Common myeloid progenitor, CD34-positive (primary cell): ENCODE measurements at regions not wholly inside any gene's neighbourhood (a gene's known extent, or its start where the extent isn't known, plus 50 kb on each side); places are given as distances from the start of the nearest gene placed in this dataset.

Source experiments
- CTCF ChIA-PET: fragments of 350-600 bp; sonication (Branson Sonifier 250); formaldehyde crosslinking; loops from one replicate; lab custom pipeline; 2021; ENCODE audit warnings: antibody characterized with exemption; lab: Charles Lee
- POLR2A ChIA-PET: fragments of 350-600 bp; sonication (Branson Sonifier 250); formaldehyde crosslinking; loops from one replicate; lab custom pipeline; 2021; ENCODE audit warnings: antibody characterized with exemption; lab: Charles Lee
- DNase-seq, 3 donors: peaks; one replicate each; pipeline versions ENCODE4 v3.0.0 to v3.0.0-alpha.2; 2013
- H3K27ac ChIP-seq, 2 experiments: 1 replicate in 1 of 2; 2 replicates in 1 of 2; pipeline ENCODE4 v1.7.0; 2013; ENCODE audit warnings: inconsistent platforms in 2 of 2, low read length in 2 of 2, mild to moderate bottlenecking in 2 of 2, low read depth in 1 of 2, moderate library complexity in 1 of 2; ENCODE audit not compliant: severe bottlenecking in 2 of 2, insufficient read depth in 1 of 2, poor library complexity in 1 of 2
- H3K27me3 ChIP-seq, 5 experiments: replicated peaks in 2 of 5; 1 replicate in 3 of 5; 2 replicates in 2 of 5; pipeline versions ENCODE4 v1.6.1 to v1.7.0; 2013; ENCODE audit warnings: low read length in 4 of 5, mild to moderate bottlenecking in 2 of 5, moderate library complexity in 2 of 5, inconsistent platforms in 1 of 5; ENCODE audit not compliant: insufficient read depth in 5 of 5, control insufficient read depth in 4 of 5
- H3K36me3 ChIP-seq, 4 experiments: 1 replicate in 2 of 4; 2 replicates in 2 of 4; pipeline versions ENCODE4 v1.6.1 to v1.7.0; 2013; ENCODE audit warnings: low read length in 3 of 4, control low read depth in 1 of 4, mild to moderate bottlenecking in 1 of 4; ENCODE audit not compliant: control insufficient read depth in 4 of 4, insufficient read depth in 4 of 4
- H3K4me1 ChIP-seq, 4 experiments: 1 replicate in 3 of 4; 2 replicates in 1 of 4; pipeline versions ENCODE4 v1.6.1 to v1.7.1; 2013; ENCODE audit warnings: low read length in 3 of 4, mild to moderate bottlenecking in 3 of 4, control low read depth in 1 of 4, inconsistent platforms in 1 of 4, moderate library complexity in 1 of 4; ENCODE audit not compliant: control insufficient read depth in 4 of 4, insufficient read depth in 4 of 4; ENCODE audit errors: control extremely low read depth in 1 of 4
- H3K4me3 ChIP-seq, 7 experiments: 1 replicate in 4 of 7; 2 replicates in 3 of 7; pipeline versions ENCODE4 v1.5.1 to v1.7.0; 2013; ENCODE audit warnings: mild to moderate bottlenecking in 7 of 7, low read length in 6 of 7, moderate library complexity in 6 of 7, inconsistent platforms in 2 of 7, low read depth in 2 of 7, control low read depth in 1 of 7; ENCODE audit not compliant: insufficient read depth in 4 of 7, control insufficient read depth in 1 of 7; ENCODE audit errors: extremely low read depth in 1 of 7
- H3K9me3 ChIP-seq, 5 experiments: 1 replicate in 4 of 5; 2 replicates in 1 of 5; pipeline versions ENCODE4 v1.6.1 to v1.7.1; 2013; ENCODE audit warnings: low read length in 4 of 5, mild to moderate bottlenecking in 2 of 5, inconsistent platforms in 1 of 5, low read depth in 1 of 5, moderate library complexity in 1 of 5; ENCODE audit not compliant: control insufficient read depth in 4 of 5, insufficient read depth in 2 of 5; ENCODE audit errors: control extremely low read depth in 1 of 5
- WGBS: methylation state at CpG from one replicate; pipeline ENCODE4 v1.1.5; 2013; ENCODE audit not compliant: insufficient coverage; 5-methylcytosine and 5-hydroxymethylcytosine counted together

DNA sequence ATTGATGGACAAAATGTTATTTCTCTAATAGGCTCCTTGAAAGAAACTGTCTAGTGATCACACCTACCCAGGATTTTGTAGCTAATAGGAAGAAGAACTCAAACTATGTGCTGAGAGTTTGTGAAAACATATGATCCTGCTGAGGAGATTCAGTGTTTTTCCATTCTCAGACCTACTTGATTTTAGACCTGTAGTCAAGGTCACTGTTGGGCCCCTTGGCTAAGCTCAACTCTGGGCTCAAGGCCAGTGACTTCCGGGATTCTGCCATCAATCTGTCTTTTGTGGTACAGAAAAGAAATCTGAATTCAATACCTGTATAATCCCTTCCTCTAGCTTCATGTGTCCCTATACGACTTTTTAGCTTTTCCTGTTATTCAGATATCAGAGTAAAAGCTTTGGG, 79.7 kb upstream of the FERD3L start:
- H3K4me3 ChIP-seq = no peak overlapping the region
- DNase-seq = no peak
- WGBS = no CpG with 5 or more reads among the region's 2 CpGs
- no peaks in the 10 kb centered on the region for H3K4me1 ChIP-seq
- peaks cover 0 to 5% (median 0%) of the 10 kb centered on the region in 5 experiments for H3K9me3 ChIP-seq
- POLR2A ChIA-PET = no interaction called here
- no peaks in the 10 kb centered on the region for H3K36me3 ChIP-seq
- H3K27ac ChIP-seq = no peak overlapping the region
- CTCF ChIA-PET = no interaction called here
- H3K27me3 ChIP-seq = no peaks in the 10 kb centered on the region

- Histone ChIP-seq H3K27me3 (peaks cover 0 to 3% (median 0%) of the 10 kb centered on the region in 5 experiments), H3K9me3 (peaks cover 0 to 7% (median 0%) of the 10 kb centered on the region in 5 experiments), H3K36me3 (no peaks in the 10 kb centered on the region), H3K4me3 (no peak overlapping the region), H3K27ac (no peak overlapping the region), H3K4me1 (no peaks in the 10 kb centered on the region)
- peak in 2 of 3 donors; percentile 7 to 35 for DNase-seq
- CTCF ChIA-PET = interaction anchor here (0.9 kb wide), 1 partner anchor 9 kb away, joined by 3 read pairs; no protein-coding TSS in a partner anchor
- POLR2A ChIA-PET = no interaction called here
Observed at GRCh38 chr7:19215412-19215811, 70.2 kb upstream of the FERD3L start.

GRCh38 chr7:19213746-19214145, 68.5 kb upstream of the FERD3L start:
- 100% methylated on average over 3 of the region's 6 CpGs for WGBS
- Histone ChIP-seq H3K4me1 (no peaks in the 10 kb centered on the region), H3K36me3 (no peaks in the 10 kb centered on the region), H3K9me3 (peaks cover 0 to 7% (median 0%) of the 10 kb centered on the region in 5 experiments), H3K4me3 (no peak overlapping the region), H3K27me3 (peaks cover 0 to 3% (median 0%) of the 10 kb centered on the region in 5 experiments), H3K27ac (no peak overlapping the region)
- no peak for DNase-seq
- ChIA-PET CTCF (no interaction called here), POLR2A (no interaction called here)

GRCh38 chr7:19210893-19211413, 65.7 kb upstream of the FERD3L start:
- ChIA-PET POLR2A (no interaction called here), CTCF (no interaction called here)
- 74% methylated on average over 4 of the region's 5 CpGs for WGBS
- Histone ChIP-seq H3K4me1 (no peaks in the 10 kb centered on the region), H3K27ac (no peak overlapping the region), H3K4me3 (no peak overlapping the region), H3K36me3 (no peaks in the 10 kb centered on the region), H3K27me3 (peaks cover 0 to 3% (median 0%) of the 10 kb centered on the region in 5 experiments), H3K9me3 (peaks cover 0 to 7% (median 0%) of the 10 kb centered on the region in 5 experiments)
- DNase-seq = no peak

GRCh38 chr7:19209166-19209696, 64.0 kb upstream of the FERD3L start:
- Histone ChIP-seq H3K9me3 (peaks cover 0 to 7% (median 0%) of the 10 kb centered on the region in 5 experiments), H3K27ac (no peak overlapping the region), H3K36me3 (no peaks in the 10 kb centered on the region), H3K4me3 (no peak overlapping the region), H3K4me1 (no peaks in the 10 kb centered on the region), H3K27me3 (peaks cover 0 to 3% (median 0%) of the 10 kb centered on the region in 5 experiments)
- CTCF ChIA-PET = no interaction called here
- WGBS = no CpG with 5 or more reads among the region's 1 CpG
- POLR2A ChIA-PET = no interaction called here
- DNase-seq = no peak

DNA sequence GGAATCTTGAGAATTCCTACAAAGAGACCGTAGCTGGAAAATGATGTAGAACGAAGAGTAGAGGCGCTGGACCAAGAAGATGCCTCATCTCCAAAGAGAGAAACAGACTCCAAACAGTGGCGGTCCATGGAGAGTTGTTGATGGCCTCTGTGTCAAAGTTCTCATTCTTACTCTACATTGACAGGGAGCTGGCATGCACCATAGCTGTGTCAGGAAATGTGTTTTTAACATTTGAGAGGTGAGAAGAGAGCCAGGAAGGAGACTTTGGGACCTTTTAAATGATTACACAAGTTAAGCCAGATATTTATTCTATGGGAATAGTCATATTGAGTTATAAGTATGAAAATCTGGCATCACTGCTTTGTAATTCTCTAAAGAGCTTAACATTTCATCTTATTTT, 61.5 kb upstream of the FERD3L start:
- 94% methylated on average over 3 of the region's 4 CpGs for WGBS
- POLR2A ChIA-PET = no interaction called here

DNA sequence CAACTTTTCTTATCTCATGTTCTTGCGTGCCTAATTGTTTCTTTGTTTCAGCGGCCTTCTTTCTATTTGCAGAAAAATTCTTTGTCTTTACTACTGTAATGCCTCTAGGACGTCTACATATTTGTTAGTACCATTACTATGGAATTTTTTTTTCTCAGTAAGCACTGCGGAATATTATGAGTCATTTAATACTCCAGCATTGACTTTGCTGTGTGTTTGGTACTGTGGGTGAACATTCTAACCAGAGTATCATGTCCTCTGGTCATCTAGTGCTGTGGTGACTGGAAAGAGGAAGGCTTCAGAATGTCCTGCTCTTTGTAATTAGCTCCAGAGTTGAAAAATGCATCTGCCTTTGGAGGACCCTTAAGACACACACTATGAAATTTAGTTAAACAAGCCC, 58.5 kb upstream of the FERD3L start:
- Histone ChIP-seq H3K27ac (no peak overlapping the region), H3K36me3 (no peaks in the 10 kb centered on the region), H3K9me3 (no peaks in the 10 kb centered on the region), H3K4me1 (no peaks in the 10 kb centered on the region), H3K27me3 (peaks cover 0 to 4% (median 0%) of the 10 kb centered on the region in 5 experiments), H3K4me3 (no peak overlapping the region)
- WGBS = 100% methylated on average over 1 of the region's 4 CpGs
- ChIA-PET CTCF (no interaction called here), POLR2A (no interaction called here)
- DNase-seq = no peak

More for the DNA sequence above, 61.5 kb upstream of the FERD3L start:
- Histone ChIP-seq H3K4me3 (no peak overlapping the region), H3K4me1 (no peaks in the 10 kb centered on the region), H3K27me3 (peaks cover 0 to 4% (median 0%) of the 10 kb centered on the region in 5 experiments), H3K36me3 (no peaks in the 10 kb centered on the region), H3K9me3 (peaks cover 0 to under 1% (median 0%) of the 10 kb centered on the region in 5 experiments), H3K27ac (no peak overlapping the region)
- CTCF ChIA-PET = interaction anchor here (1.0 kb wide), 1 partner anchor 9 kb away, joined by 3 read pairs; no protein-coding TSS in a partner anchor
- DNase-seq = no peak
